Esophagus squamous epithelium (tissue), 5 donors: ENCODE measurements at regions not wholly inside any gene's neighbourhood (a gene's known extent, or its start where the extent isn't known, plus 50 kb on each side); places are given as distances from the start of the nearest gene placed in this dataset.
A peak's percentile ranks its signal among the peaks of the same experiment; 100 is the strongest.

Experiments used
- DNase-seq: peaks from one replicate; lab custom pipeline; 2025; lab: John Stamatoyannopoulos, UW
- H3K27ac ChIP-seq, 4 donors: fragments of 200-600 bp; sonication (generic); one replicate each; pipeline ENCODE4 v1.5.1; 2016 to 2019; ENCODE audit warnings: mild to moderate bottlenecking in 1 of 4
- H3K27me3 ChIP-seq, 4 donors: fragments of 200-600 bp; sonication (generic); 1 replicate in 3 of 4; 2 replicates in 1 of 4; pipeline versions ENCODE4 v1.5.1 to v1.6.0; 2017 to 2021; ENCODE audit warnings: antibody characterized with exemption in 1 of 4
- H3K36me3 ChIP-seq, 3 donors: fragments of 200-600 bp; sonication (generic); one replicate each; pipeline ENCODE4 v1.5.1; 2016 to 2019
- H3K4me1 ChIP-seq, 3 donors: fragments of 200-600 bp; sonication (generic); one replicate each; pipeline ENCODE4 v1.5.1; 2017 to 2019
- H3K4me3 ChIP-seq, 4 donors: fragments of 200-600 bp; sonication (generic); 1 replicate in 3 of 4; 2 replicates in 1 of 4; pipeline ENCODE4 v1.5.1; 2016 to 2019; ENCODE audit warnings: mild to moderate bottlenecking in 2 of 4, moderate library complexity in 1 of 4
- H3K9me3 ChIP-seq, 3 donors: fragments of 200-600 bp; sonication (generic); one replicate each; pipeline ENCODE4 v1.5.1; 2016 to 2019
- CTCF ChIP-seq, 6 experiments: fragments of 450-650 bp in 4 of 6; fragments of 200-600 bp in 2 of 6; sonication (generic) in 2 of 6; IDR thresholded peaks; one replicate each; pipeline ENCODE4 v1.5.1; 2016 to 2019; ENCODE audit warnings: antibody characterized with exemption in 6 of 6, mild to moderate bottlenecking in 4 of 6, moderate library complexity in 4 of 6
- POLR2A ChIP-seq, 4 donors: fragments of 450-650 bp; IDR thresholded peaks; one replicate each; pipeline ENCODE4 v1.6.1; 2017; ENCODE audit warnings: antibody characterized with exemption in 4 of 4, mild to moderate bottlenecking in 4 of 4, moderate library complexity in 3 of 4
- WGBS, 2 donors: methylation state at CpG; one replicate each; pipeline ENCODE4 v1.1.5; 2018; 5-methylcytosine and 5-hydroxymethylcytosine counted together
- intact Hi-C: fragments of 100-400 bp; cut with DNase I; formaldehyde crosslinking; loops from one replicate; pipeline ENCODE4 v1.15.0; 2022
- donor health status: DM: yes; HTN: yes; CAD: no.

GRCh38 chr14:62117751-62118105, 355.5 kb downstream of the SNAPC1 start:
- H3K4me1 ChIP-seq, result peaks cover 0 to 14% (median 5%) of the 10 kb centered on the region in 3 donors
- 3 to 12% methylated on average over 7 to 10 of the region's 10 CpGs for WGBS, 2 donors
- intact Hi-C loops, result no loop called here
- no peak for DNase-seq
- TF ChIP-seq CTCF (IDR thresholded peaks at IDR 0.05) (no peak), POLR2A (IDR thresholded peaks at IDR 0.05) (no peak)
- peaks cover 0 to 92% (median 10%) of the 10 kb centered on the region in 4 donors for H3K27me3 ChIP-seq
- H3K4me3 ChIP-seq, result peak overlapping the region in 2 of 4 donors; percentile 18 to 45
- no peaks in the 10 kb centered on the region for H3K36me3 ChIP-seq
- no peaks in the 10 kb centered on the region for H3K9me3 ChIP-seq
- H3K27ac ChIP-seq, result no peak overlapping the region

GRCh38 chr14:62118461-62118860, 356.2 kb downstream of the SNAPC1 start:
- 40 to 65% methylated on average over 4 of the region's 4 CpGs for whole genome bisulfite sequencing, 2 donors

GRCh38 chr14:62118871-62119270, 356.7 kb downstream of the SNAPC1 start:
- TF ChIP-seq POLR2A (IDR thresholded peaks at IDR 0.05) (no peak), CTCF (IDR thresholded peaks at IDR 0.05) (no peak)
- 64 to 82% methylated on average over 6 of the region's 6 CpGs for WGBS, 2 donors
- no peaks in the 10 kb centered on the region for H3K36me3 ChIP-seq
- no peak overlapping the region for H3K4me3 ChIP-seq
- intact Hi-C loops, result no loop called here
- H3K9me3 ChIP-seq, result no peaks in the 10 kb centered on the region
- peaks cover 0 to 81% (median 10%) of the 10 kb centered on the region in 4 donors for H3K27me3 ChIP-seq
- no peak for DNase-seq
- H3K4me1 ChIP-seq, result peaks cover 0 to 14% (median 5%) of the 10 kb centered on the region in 3 donors
- H3K27ac ChIP-seq, result no peak overlapping the region

More at GRCh38 chr14:62118461-62118860, 356.2 kb downstream of the SNAPC1 start:
- Histone ChIP-seq H3K27me3 (peaks cover 0 to 86% (median 10%) of the 10 kb centered on the region in 4 donors), H3K36me3 (no peaks in the 10 kb centered on the region), H3K4me3 (no peak overlapping the region), H3K4me1 (peaks cover 0 to 14% (median 5%) of the 10 kb centered on the region in 3 donors), H3K27ac (no peak overlapping the region), H3K9me3 (no peaks in the 10 kb centered on the region)
- intact Hi-C loops, result no loop called here
- no peak for TF ChIP-seq CTCF (IDR thresholded peaks at IDR 0.05)
- no peak for TF ChIP-seq POLR2A (IDR thresholded peaks at IDR 0.05)
- no peak for DNase-seq

GRCh38 chr14:62123961-62124360, 361.7 kb downstream of the SNAPC1 start:
- Histone ChIP-seq H3K4me1 (no peaks in the 10 kb centered on the region), H3K27ac (no peak overlapping the region), H3K4me3 (no peak overlapping the region), H3K9me3 (no peaks in the 10 kb centered on the region), H3K36me3 (no peaks in the 10 kb centered on the region), H3K27me3 (peaks cover 0 to 72% (median 1%) of the 10 kb centered on the region in 4 donors)
- 63 to 81% methylated on average over 2 of the region's 2 CpGs for WGBS, 2 donors
- intact Hi-C loops, result no loop called here
- DNase-seq, result no peak
- no peak for TF ChIP-seq POLR2A (IDR thresholded peaks at IDR 0.05)
- TF ChIP-seq CTCF (IDR thresholded peaks at IDR 0.05), result no peak

GRCh38 chr14:62125793-62126192, 363.6 kb downstream of the SNAPC1 start:
- Histone ChIP-seq H3K27me3 (peaks cover 0 to 54% (median 1%) of the 10 kb centered on the region in 4 donors), H3K4me1 (no peaks in the 10 kb centered on the region), H3K9me3 (no peaks in the 10 kb centered on the region), H3K4me3 (no peak overlapping the region), H3K27ac (no peak overlapping the region), H3K36me3 (no peaks in the 10 kb centered on the region)
- intact Hi-C loops, result no loop called here
- no peak for TF ChIP-seq POLR2A (IDR thresholded peaks at IDR 0.05)
- TF ChIP-seq CTCF (IDR thresholded peaks at IDR 0.05), result no peak
- no peak for DNase-seq
